ENCODE measurements at regions not wholly inside any gene's neighbourhood (a gene's known extent, or its start where the extent isn't known, plus 50 kb on each side); places are given as distances from the start of the nearest gene placed in this dataset.

DNA sequence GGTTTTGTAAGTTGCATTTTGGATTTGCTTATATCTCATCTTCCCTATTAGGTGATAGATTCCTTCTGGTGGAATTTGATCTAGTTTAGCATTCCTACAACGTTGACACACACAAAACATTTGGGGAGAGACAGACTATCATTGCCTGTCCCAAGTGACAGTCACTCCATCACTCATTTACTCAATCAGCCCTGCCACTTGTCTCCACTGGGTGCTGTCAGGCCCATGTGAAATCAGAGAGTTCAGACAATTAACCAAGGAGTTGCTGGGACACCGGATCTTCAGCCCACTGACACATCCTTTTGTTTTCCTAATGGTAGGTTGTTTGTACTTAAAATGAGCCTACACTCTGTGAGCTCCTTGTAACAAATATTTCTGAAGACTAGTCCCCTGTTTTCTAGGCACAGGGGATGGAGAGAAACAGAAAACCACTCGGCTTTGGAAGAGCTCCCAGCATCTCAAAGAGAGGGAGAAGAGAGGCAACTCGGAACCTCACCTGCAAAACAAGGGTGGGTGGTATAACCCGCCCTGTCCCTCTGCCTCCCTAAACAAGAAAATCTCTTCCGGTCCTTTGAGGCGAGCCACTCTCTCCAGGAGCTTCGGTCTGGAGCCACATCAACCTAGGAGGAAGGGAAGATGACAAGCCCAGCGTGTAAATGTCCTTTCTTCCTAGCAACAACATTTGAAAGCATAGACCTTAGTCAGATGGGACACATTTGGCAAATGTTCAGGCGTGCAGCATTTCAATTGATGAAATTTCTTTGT lies 440.9 kb upstream of the KLF12 start:
- Histone ChIP-seq H3K9me3 (ENCODE audit: low read depth, low read length) (no peaks in the 10 kb centered on the region), H3K27me3 (ENCODE audit: insufficient read depth, low read length) (peaks cover 49% of the 10 kb centered on the region), H3K4me3 (ENCODE audit: low read length) (no peak overlapping the region), H3K4me1 (ENCODE audit: insufficient read depth, low read length) (peaks cover 5% of the 10 kb centered on the region)

DNA sequence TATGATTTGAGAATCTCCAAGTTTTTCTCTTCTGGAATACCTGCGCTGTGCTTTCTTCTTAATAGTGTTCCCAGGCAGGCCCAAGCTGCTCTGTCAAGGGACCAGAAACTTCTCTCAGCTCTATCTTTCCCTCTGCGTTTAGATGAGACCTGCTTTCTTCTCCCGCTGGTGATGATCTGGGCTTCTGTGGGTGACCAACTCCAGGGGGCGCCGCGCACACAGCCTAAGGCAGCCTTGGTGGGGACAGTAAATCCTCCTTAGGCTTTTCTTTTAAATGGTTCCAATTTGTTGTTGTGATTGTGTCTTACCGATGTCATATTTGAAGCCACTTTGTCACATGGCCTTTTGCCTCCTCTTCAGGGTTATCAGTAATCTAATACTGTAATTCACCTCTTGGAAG lies 439.4 kb upstream of the KLF12 start:
- Histone ChIP-seq H3K9me3 (ENCODE audit: low read depth, low read length) (no peaks in the 10 kb centered on the region), H3K4me1 (ENCODE audit: insufficient read depth, low read length) (peaks cover 5% of the 10 kb centered on the region), H3K27me3 (ENCODE audit: insufficient read depth, low read length) (peaks cover 49% of the 10 kb centered on the region)

GRCh38 chr13:74571811-74572210 lies 437.6 kb upstream of the KLF12 start:
- no peak overlapping the region for H3K4me3 ChIP-seq (ENCODE audit: low read length)
- H3K9me3 ChIP-seq (ENCODE audit: low read depth, low read length) = no peaks in the 10 kb centered on the region
- peaks cover 5% of the 10 kb centered on the region for H3K4me1 ChIP-seq (ENCODE audit: insufficient read depth, low read length)
- peaks cover 38% of the 10 kb centered on the region for H3K27me3 ChIP-seq (ENCODE audit: insufficient read depth, low read length)

More for the DNA sequence above, 439.4 kb upstream of the KLF12 start:
- H3K4me3 ChIP-seq (ENCODE audit: low read length) = no peak overlapping the region

DNA sequence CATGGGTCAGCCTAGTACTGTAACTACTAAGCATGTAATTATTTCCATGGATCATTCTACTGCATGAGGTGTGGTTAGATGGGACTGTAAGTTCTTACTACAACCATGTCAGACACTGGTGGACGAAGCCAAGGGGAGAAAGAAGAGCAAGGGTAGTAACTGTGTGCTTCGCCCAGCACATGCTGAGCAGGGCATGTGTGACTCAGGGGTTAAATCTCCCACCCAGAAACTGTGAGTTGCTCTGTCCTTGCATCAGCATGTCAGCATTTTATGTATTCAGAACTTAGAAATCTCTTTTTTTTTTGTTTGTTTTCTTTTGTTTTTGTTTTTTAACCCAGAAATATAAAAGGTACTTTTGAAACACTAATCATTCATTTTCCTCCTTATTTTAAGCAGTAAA lies 436.6 kb upstream of the KLF12 start:
- peaks cover 5% of the 10 kb centered on the region for H3K4me1 ChIP-seq (ENCODE audit: insufficient read depth, low read length)
- H3K4me3 ChIP-seq (ENCODE audit: low read length) = no peak overlapping the region

DNA sequence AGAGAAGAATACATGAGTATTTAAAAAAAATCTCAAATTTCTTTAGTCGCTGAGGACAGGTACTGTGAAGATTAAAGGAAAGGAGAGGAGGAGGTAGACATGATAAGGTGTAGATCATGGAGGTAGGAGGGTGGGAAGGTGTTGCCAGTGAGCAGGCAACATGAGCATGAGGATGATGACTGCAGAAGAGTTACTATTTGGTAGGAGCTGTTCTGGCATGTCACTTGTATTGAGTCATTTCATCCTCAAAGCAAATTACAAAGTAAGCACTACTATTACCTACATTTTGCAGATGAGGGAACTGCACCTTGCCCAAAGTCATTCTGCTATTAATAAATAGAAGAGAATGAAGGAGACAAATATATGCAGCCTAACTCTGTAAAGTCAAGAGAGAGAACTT lies 435.8 kb upstream of the KLF12 start:
- H3K9me3 ChIP-seq (ENCODE audit: low read depth, low read length) = no peaks in the 10 kb centered on the region
- H3K4me1 ChIP-seq (ENCODE audit: insufficient read depth, low read length) = peaks cover 1% of the 10 kb centered on the region
- H3K27me3 ChIP-seq (ENCODE audit: insufficient read depth, low read length) = peaks cover 20% of the 10 kb centered on the region
- H3K4me3 ChIP-seq (ENCODE audit: low read length) = no peak overlapping the region

More for the DNA sequence above, 436.6 kb upstream of the KLF12 start:
- no peaks in the 10 kb centered on the region for H3K9me3 ChIP-seq (ENCODE audit: low read depth, low read length)
- peaks cover 28% of the 10 kb centered on the region for H3K27me3 ChIP-seq (ENCODE audit: insufficient read depth, low read length)

DNA sequence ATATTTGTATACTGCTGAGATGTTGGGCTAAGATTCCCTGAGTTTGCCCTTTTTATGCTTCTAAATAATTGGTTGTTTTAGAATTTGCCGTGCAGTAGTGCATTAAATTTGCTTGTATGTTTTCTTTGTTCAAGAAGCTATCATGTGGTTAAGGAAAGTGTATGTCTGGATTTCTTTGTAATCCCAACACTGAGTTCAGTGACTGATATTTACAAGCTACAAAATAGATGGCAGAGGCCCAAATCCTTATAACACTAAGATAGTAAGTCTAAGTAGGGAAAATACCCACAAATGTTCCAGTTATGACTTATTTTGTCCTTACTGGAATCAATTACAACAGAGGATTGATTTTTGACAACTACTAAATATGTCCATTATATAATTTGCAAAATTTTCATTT lies 435.0 kb upstream of the KLF12 start:
- H3K27me3 ChIP-seq (ENCODE audit: insufficient read depth, low read length) = peaks cover 13% of the 10 kb centered on the region

DNA sequence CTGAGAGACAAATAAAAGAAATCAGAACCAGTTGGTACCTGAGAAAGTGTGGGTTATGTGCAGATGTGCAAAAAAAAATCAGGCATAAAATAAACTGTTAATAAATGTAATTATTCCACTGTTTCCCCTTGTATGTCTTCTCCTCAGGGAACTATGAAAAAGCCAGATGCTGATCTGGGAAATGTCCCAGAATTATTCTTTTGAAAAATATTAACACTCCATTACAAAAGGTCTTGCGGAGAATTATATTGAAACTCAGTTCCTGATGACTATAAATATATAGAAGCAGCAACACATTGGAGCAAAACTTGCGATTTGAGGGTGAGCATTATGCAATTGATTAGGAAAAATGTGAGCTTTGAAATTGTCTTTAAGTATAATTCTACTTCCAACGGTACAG lies 433.3 kb upstream of the KLF12 start:
- Histone ChIP-seq H3K9me3 (ENCODE audit: low read depth, low read length) (no peaks in the 10 kb centered on the region), H3K4me3 (ENCODE audit: low read length) (no peak overlapping the region), H3K4me1 (ENCODE audit: insufficient read depth, low read length) (no peaks in the 10 kb centered on the region), H3K27me3 (ENCODE audit: insufficient read depth, low read length) (peaks cover 3% of the 10 kb centered on the region)

More for the DNA sequence above, 435.0 kb upstream of the KLF12 start:
- Histone ChIP-seq H3K4me1 (ENCODE audit: insufficient read depth, low read length) (no peaks in the 10 kb centered on the region), H3K9me3 (ENCODE audit: low read depth, low read length) (no peaks in the 10 kb centered on the region), H3K4me3 (ENCODE audit: low read length) (no peak overlapping the region)

DNA sequence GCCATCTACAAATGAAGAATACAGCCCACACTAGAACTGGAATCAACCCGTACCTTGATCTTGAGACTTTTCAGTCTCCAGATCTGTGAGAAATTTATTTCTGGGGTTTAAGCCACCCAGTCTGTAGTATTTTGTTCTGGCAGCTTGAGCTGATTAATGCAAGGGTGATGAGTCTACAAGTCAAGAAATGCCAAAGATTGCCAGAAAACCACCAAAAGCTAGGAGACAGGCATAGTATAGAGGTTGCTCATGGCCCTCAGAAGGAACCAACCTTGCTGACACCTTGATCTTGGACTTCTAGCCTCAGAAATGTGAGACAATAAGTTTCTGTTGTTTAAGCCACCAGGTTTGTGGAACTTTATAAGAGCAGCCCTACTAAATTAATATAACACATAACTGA lies 428.2 kb upstream of the KLF12 start:
- Histone ChIP-seq H3K4me3 (ENCODE audit: low read length) (no peak overlapping the region), H3K4me1 (ENCODE audit: insufficient read depth, low read length) (no peaks in the 10 kb centered on the region), H3K27me3 (ENCODE audit: insufficient read depth, low read length) (no peaks in the 10 kb centered on the region), H3K9me3 (ENCODE audit: low read depth, low read length) (no peaks in the 10 kb centered on the region)

GRCh38 chr13:74561155-74561554 lies 427.0 kb upstream of the KLF12 start:
- Histone ChIP-seq H3K4me3 (ENCODE audit: low read length) (no peak overlapping the region), H3K9me3 (ENCODE audit: low read depth, low read length) (no peaks in the 10 kb centered on the region), H3K4me1 (ENCODE audit: insufficient read depth, low read length) (no peaks in the 10 kb centered on the region), H3K27me3 (ENCODE audit: insufficient read depth, low read length) (no peaks in the 10 kb centered on the region)

DNA sequence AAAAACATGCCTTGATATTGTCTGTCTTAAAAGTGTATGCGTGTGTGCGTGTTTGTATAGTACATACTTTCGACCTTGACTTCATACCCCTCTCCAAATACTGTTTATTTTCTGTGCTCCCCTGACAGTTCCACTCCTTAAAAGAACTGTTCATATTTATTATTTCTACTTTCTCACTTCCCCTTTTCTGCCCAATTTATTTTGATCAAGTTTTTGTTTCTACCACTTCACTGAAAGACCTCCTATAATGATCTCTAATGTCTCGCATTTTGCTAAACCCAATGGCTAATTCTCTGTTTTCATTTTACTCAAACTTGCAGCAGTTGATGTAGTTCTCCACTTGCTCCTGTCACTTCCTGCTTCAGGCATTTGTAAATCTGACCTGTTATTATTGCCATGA lies 426.1 kb upstream of the KLF12 start:
- Histone ChIP-seq H3K9me3 (ENCODE audit: low read depth, low read length) (no peaks in the 10 kb centered on the region), H3K4me3 (ENCODE audit: low read length) (no peak overlapping the region), H3K4me1 (ENCODE audit: insufficient read depth, low read length) (no peaks in the 10 kb centered on the region), H3K27me3 (ENCODE audit: insufficient read depth, low read length) (no peaks in the 10 kb centered on the region)

- Histone ChIP-seq H3K27me3 (ENCODE audit: insufficient read depth, low read length) (no peaks in the 10 kb centered on the region), H3K4me3 (ENCODE audit: low read length) (no peak overlapping the region), H3K4me1 (ENCODE audit: insufficient read depth, low read length) (no peaks in the 10 kb centered on the region), H3K9me3 (ENCODE audit: low read depth, low read length) (no peaks in the 10 kb centered on the region)
Measured at GRCh38 chr13:74557870-74558269, 423.7 kb upstream of the KLF12 start.

- H3K9me3 ChIP-seq (ENCODE audit: low read depth, low read length) = no peaks in the 10 kb centered on the region
- no peak overlapping the region for H3K4me3 ChIP-seq (ENCODE audit: low read length)
- H3K4me1 ChIP-seq (ENCODE audit: insufficient read depth, low read length) = no peaks in the 10 kb centered on the region
- no peaks in the 10 kb centered on the region for H3K27me3 ChIP-seq (ENCODE audit: insufficient read depth, low read length)
Measured at GRCh38 chr13:74555651-74556420, 421.6 kb upstream of the KLF12 start.

DNA sequence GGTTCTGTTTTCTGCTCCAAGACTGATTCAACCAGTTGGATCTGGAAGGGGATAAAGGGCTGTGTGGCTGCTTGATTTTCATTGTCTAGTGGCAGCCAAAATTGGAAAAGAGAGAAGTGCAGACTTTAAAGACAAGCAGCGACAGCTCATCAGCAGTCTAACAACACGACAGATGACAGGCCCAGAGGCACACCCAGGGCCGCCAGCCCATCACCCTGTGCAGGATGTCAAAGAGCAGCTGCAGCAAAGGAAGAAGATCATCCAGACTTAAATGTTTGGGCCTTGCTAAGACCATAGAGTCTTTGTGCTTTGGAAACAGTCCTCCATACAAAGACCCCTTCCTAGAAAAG lies 421.0 kb upstream of the KLF12 start:
- Histone ChIP-seq H3K9me3 (ENCODE audit: low read depth, low read length) (no peaks in the 10 kb centered on the region), H3K4me1 (ENCODE audit: insufficient read depth, low read length) (no peaks in the 10 kb centered on the region), H3K4me3 (ENCODE audit: low read length) (no peak overlapping the region), H3K27me3 (ENCODE audit: insufficient read depth, low read length) (no peaks in the 10 kb centered on the region)

DNA sequence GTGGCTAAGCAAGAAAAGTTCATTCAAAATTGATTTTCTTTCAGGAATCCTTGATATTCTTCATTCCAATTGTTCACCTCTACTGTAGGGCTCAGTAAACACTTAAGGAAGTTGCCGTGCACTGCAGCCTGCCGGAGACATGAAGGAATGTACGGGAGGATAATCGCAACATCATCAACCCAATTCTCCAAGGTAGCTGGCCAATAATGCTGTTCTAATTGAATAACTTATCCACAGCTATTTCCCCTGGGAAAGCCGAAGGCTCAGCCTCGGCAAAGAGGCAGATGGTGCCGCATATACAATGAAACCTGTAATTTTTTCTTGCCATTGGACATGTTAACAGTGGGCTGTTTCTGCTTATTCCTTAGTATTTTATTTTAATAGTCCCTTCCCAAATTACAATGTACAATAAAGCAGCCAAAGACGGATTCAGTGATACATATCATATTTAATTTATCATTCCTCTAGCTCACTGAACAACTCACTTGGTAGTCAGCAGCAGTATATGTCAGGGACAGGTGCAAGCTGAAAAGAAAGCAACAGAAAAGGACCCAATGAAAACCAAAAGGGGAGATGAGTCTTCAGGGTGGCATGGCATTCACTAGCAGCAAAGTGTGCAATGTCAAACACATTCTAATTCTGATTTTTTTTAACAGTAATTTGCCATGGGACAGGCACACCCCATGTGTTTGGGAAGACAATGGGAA lies 420.5 kb upstream of the KLF12 start:
- Histone ChIP-seq H3K4me1 (ENCODE audit: insufficient read depth, low read length) (peaks cover under 1% of the 10 kb centered on the region), H3K4me3 (ENCODE audit: low read length) (no peak overlapping the region), H3K9me3 (ENCODE audit: low read depth, low read length) (no peaks in the 10 kb centered on the region), H3K27me3 (ENCODE audit: insufficient read depth, low read length) (no peaks in the 10 kb centered on the region)

DNA sequence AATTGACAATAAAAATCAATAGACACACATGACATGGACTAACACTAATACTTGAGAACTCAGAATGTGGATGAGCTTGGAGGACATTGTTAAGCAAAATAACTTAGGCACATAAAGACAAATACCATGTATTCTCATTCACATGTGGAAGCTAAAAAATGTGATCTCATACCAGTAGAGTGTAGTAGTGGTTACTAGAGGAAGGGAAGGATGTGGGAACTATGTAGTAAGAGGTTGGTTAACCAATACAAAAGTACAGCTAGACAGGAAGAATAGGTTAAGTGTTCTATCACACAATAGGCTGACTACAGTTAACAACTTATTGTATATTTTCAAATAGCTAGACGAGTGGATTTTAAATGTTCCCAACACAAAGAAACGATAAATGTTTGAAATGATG lies 415.8 kb upstream of the KLF12 start:
- Histone ChIP-seq H3K9me3 (ENCODE audit: low read depth, low read length) (no peaks in the 10 kb centered on the region), H3K4me1 (ENCODE audit: insufficient read depth, low read length) (peaks cover 4% of the 10 kb centered on the region), H3K4me3 (ENCODE audit: low read length) (no peak overlapping the region), H3K27me3 (ENCODE audit: insufficient read depth, low read length) (no peaks in the 10 kb centered on the region)
